Pulmonary artery endothelial cell (primary cell): ENCODE measurements at regions not wholly inside any gene's neighbourhood (a gene's known extent, or its start where the extent isn't known, plus 50 kb on each side); places are given as distances from the start of the nearest gene placed in this dataset.
"Not testable (repeated sequence)": the region's sequence is repeated elsewhere in the genome, so short reads cannot be mapped to it uniquely, and the experiment has no call there.

Source experiments
- DNase-seq: peaks from one replicate; pipeline ENCODE4 v3.0.0-alpha.2; 2011; ENCODE audit warnings: low read depth, low spot score

DNA sequence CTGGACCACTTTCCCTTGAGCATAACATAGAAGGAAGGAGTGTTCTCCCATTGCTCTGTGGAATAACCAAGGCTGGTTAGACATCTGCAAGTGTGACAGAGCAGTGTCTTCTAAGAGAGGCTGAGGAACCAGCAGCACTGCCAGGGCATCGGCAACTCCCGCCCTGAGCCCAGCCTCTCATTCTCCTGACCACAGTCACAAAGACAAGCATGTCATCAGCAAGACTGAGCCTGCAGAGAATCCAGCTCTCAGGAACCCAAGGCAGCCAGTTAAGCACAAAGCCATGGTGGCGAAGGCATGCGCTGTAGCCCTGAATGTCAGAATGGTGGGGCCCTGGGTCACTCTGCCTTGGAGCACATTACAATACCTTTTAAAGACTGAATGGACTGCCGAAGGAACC, 253.9 kb downstream of the AGTPBP1 start:
- DNase-seq, result no peak

DNA sequence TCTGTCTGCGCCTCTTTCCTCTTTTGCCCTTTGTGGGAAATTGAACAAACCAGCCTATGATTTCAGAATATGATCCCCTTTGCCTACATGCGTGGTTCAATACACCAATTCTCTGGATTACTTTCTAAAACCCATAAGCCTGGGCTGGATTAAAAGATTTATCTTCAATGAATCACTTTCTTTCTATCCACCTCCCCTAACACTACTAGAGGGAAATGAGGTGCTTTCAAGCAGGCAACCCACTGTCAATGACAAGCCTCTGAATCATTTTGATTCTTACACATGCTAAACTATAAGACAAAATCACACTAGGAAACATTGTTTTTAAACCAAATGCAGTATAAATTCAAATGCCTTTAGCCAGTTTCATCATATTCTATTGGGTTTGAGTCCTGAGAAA, 257.5 kb downstream of the AGTPBP1 start:
- DNase-seq, result no peak

DNA sequence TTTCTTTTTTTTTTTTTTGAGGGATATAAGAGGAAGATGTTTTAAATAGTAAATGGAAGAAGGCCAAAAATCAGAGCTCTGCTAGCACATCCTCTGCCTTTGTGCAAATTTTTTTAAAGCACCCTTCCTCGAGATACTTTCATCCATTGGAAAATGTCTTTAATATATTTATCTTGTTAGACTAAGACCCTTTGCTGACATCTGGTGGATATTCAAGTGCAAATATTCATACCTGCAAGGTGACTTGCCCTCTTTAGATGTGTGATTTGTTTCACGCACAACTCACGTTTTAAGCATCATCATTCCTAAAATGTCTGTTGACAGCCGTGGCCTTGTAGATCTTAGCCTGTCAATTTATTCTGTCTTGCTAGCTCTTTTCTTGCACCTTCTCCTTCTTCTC, 258.5 kb downstream of the AGTPBP1 start:
- DNase-seq, result no peak

DNA sequence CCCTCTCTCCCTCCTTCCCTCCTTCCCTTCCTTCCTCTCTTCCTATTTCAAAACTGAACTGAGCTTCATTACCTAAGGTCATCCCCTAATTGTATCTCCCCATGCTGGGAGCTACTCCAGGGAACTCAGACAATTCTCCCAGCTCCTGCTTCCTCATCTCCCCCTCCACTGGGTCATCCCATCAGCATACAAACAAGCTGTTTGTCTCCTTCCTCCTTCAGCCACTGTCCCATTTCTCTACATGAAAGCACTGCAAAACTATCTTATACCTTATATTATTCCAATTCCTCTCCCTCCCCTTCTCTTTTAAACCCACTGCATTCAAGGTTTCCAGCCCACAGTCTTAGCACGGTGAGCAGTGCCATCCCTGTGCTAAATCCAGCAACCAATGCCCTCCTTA, 262.4 kb downstream of the AGTPBP1 start:
- no peak for DNase-seq

DNA sequence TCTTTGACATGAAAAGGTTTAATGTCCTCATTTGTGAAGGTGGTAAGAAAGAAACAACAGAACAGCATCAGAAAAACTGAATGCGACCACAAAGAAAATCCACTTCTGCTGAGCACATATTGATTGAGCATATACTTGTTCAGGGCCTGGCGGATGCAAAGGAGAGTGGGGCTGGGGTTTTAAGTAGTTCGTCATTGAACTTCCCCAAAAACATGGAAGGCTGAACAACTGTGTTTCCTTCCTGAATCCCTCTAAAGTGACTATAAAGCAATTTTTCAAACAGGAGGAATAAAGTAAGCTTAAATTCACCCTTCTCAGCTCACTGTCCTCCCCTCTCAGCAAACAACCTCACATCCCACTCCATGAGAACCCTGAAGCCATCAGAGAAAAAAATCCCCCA, 262.9 kb downstream of the AGTPBP1 start:
- DNase-seq, result no peak

DNA sequence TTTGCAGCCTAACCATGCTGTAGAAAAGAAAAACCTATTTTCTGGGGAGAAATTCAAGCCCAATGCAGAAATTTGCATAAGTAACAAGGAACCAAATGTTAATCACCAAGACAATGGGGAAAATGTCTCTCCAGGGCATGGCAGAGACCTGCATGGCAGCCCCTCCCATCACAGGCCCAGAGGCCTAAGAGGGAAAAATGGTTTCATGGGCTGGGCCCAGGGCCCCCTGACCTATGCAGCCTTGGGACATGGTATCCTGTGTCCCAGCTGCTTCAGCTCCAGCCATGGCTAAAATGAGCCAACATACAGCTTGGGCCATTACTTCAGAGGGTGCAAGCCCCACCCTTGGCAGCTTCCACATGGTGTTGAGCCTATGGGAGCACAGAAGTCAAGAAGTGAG, 266.9 kb downstream of the AGTPBP1 start:
- DNase-seq, result not testable (repeated sequence)

DNA sequence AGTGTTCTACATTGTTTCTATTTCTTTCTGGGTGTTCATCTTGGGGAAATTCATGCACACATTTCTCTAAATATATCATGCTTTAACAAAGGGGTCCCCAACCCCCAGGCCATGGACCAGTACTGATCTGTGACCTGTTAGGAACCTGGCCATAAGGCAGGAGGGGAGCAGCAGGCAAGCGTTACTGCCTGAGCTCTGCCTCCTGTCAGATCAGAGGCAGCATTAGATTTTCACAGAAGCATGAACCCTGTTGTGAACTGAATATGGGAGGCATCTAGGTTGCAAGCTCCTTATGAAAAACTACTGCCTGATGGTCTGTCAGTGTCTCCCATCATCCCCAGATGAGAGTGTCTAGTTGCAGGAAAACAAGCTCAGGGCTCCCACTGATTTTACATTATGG, 270.0 kb downstream of the AGTPBP1 start:
- no peak for DNase-seq

DNA sequence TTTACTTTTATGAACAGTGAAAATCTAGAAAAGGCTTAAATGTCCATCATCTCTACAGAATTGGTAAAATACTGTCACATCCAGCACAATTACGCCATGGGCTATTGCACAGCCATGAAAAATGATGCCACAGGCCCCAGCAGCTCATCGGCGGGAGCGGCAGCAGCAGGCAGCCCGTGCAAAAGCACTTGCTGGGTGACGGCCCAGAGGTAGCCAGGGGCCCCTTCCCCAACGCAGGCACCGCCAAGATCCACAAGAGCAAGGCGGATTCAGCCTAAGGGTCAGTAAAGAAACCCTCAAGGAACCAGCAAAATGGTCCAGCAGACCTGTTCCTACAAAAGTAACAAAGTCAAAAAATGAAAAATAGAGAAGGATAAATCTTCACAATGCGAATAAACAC, 272.7 kb downstream of the AGTPBP1 start:
- DNase-seq, result no peak

DNA sequence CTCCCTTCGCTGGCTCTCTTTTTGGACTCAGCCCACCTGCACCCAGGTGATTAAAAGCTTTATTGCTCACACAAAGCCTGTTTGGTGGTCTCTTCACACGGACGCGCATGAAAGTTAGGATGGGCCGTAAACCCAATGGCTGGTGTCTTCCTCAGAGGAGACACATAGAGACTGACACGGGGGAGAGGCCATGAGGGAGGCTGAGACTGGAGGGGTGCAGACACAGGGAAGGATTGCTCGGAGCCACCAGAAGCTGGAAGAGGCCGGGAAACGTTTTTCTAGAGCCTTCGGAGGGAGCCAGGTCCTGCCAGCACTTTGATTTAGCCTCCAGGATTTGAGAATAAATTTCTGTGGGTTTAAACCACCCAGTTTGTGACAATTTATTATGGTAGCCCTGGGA, 274.9 kb downstream of the AGTPBP1 start:
- no peak for DNase-seq

DNA sequence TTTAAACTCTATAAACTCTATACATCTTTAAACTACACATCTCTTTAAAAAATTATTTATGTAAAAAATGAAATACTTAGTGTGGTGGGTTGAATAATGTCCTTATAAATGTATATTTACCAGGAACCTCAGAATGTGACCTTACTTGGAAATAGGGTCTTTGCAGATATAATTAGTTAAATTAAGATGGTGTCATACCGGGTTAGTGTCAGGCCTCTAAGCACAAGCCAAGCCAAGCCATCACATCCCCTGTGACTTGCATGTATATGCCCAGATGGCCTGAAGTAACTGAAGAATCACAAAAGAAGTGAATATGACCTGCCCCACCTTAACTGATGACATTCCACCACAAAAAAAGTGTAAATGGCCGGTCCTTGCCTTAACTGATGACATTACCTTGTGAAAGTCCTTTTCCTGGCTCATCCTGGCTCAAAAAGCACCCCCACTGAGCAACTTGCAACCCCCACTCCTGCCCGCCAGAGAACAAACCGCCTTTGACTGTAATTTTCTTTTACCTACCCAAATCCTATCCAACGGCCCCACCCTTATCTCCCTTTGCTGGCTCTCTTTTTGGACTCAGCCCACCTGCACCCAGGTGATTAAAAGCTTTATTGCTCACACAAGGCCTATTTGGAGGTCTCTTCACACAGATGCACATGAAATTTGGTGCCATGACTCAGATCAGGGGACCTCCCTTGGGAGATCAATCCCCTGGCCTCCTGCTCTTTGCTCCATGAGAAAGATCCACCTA, 283.5 kb downstream of the AGTPBP1 start:
- not testable (repeated sequence) for DNase-seq

DNA sequence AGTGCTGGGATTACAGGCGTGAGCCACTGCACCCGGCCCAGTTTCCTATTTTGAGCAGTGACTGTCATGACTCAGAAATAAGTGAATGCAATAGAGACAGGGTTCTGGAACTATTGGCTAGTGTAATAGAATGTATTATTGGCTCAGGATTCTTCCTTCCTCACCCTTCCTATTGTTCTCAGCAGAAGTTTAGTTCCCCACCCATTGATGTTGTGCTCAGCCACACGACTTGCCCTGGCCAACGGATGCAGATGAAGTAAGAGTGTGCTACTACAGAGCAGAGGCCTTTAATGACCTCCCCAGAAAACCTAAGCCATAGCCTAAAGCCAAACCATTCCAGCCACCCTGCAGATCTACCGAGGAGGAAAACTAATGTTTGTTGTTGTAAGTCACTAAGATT, 287.9 kb downstream of the AGTPBP1 start:
- DNase-seq, result no peak

DNA sequence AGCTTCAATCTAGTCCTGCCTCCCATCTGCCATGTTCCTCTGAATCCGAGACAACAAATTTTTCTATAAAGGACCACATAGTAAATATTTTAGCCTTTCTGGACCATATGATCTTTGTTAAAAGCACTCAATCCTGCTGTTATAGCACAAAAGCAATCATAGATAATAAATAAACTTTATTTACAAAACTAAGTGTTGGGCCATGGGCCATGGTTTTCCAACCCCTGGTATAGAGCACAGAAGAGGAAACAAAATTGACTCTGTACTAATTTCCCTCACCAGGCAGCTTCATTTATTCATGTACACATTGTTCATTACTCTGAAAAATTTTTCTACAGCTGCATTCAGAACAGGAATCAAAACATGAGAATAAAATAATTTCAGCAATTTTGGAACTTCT, 288.9 kb downstream of the AGTPBP1 start:
- no peak for DNase-seq

DNA sequence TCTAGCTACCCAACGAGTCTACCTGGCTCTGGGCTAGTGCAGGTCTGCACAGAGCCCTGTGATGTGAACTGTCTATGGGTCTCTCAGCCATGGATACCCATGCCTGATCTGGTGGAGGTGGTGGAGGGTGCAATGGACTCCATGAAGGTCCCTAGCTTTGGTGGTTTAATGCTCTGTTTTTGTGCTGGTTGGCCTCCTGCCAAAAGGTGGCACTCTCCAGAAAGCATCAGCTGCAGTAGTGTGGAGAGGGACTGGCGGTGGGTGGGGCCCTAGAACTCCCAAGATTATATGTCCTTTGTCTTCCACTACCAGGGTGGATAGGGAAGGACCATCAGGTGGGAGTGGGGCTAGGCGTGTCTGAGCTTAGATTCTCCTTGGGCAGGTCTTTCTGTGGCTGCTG, 290.1 kb downstream of the AGTPBP1 start:
- no peak for DNase-seq

DNA sequence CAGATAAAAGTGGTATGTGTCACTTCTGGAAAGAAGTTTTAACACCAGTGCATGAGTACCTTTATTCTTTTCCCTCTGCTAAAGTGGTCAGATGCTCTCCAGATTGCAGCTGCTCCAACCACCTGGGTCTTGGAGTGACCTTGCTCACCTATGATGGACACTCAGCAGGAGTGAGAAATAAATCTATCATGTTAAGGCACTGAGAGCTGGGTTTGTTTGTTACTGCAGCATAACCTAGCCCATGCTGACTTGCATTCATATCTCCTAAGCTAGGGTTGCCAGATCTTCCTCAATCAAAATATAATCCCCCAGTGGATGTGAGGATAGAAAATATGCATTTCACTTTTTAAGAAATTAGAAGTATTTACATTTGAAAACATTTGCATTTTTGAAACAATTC, 295.9 kb downstream of the AGTPBP1 start:
- DNase-seq, result no peak

DNA sequence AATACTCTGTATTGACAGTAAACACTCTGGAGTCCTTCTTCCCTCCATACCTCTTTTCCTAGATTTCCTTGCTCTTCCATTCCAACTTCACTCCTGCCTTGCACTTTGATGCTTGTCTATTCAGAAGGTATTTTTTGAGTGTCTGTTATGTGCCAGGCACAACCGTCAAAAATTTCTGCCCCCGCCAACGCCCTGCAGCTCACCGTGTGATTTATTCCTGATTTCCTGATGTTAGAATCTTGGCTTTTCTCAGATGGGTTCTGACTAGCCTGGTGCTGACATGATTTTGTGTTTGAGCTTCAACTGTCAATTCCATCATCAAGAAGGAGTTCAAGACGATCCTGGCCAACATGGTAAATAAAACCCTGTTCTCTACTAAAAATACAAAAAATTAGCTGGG, 297.5 kb downstream of the AGTPBP1 start:
- DNase-seq, result no peak

DNA sequence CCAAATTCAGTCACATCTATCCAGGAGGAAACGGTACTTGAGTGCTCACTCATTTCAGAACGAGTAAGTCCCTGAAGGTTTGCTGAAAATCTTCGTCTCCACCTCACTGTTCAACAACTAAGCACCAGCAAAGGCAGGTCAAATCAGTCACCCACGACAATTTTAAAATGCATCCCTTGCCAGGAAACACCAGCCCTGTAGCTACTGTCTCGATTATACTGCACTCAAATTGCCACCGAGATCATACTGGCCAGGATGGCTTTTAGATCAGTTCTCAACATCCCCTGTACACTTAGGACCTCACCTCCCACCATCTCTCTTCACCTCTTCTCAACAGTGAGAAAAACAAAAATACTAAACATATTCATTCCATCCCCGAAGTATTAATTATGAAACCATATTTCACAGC, 298.6 kb downstream of the AGTPBP1 start:
- DNase-seq, result no peak

DNA sequence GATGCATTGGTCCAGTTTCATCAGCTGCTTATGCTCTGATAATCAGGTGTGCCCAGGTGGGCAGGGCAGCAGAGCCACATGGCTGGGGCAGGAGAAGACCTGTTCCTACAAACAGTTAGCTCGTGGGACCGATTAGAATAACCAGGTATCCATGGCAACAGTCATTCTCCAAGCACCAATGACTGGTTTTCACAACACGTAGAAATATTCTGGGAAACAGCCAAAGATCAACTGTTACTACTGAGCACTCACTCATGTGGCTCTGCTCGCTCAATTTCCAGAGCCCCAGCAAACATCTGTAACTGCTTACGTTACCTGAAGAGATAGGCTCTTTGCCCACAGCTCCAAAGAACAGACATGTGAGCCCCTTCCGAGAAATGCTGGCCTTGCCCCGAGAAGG, 302.0 kb downstream of the AGTPBP1 start:
- DNase-seq, result no peak

DNA sequence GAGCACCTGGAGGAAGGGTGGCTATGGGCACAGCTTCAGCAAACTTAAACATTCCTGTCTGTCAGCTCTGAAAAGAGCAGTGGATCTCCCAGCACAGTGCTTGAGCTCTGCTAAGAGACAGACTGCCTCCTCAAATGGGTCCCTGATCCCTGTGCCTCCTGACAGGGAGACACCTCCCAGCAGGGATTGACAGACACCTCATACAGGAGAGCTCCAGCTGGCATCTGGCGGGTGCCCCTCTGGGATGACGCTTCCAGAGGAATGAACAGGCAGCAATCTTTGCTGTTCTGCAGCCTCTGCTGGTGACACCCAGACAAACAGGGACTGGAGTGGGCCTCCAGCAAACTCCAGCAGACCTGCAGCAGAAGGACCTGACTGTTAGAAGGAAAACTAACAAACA, 307.8 kb downstream of the AGTPBP1 start:
- DNase-seq, result not testable (repeated sequence)

DNA sequence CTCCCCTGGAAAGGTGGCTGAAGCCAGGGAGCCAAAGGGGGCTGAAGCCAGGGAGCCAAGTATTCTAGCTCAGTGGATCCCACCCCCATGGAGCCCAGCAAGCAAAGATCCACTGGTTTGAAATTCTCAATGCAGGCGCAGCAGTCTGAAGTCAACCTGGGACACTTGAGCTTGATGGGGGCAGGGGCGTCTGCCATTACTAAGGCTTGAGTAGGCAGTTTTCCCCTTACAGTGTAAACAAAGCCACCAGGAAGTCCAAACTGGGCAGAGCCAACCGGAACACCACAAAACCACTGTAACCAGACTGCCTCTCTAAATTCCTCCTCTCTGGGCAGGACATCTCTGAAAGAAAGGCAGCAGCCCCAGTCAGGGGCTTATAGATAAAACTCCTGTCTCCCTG, 308.2 kb downstream of the AGTPBP1 start:
- not testable (repeated sequence) for DNase-seq

DNA sequence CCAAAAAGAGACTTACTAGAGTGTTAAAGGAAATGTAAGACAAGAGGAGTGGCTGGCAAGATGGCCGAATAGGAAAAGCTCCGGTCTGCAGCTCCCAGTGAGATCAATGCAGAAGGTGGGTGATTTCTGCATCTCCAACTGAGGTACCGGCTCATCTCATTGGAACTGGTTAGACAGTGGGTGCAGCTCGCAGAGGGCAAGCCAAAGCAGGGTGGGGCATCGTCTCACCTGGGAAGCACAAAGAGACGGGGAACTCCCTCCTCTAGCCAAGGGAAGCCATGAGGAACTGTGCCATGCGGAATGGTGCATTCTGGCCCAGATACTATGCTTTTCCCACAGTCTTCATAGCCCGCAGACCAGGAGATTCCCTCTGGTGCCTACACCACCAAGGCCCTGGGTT, 308.7 kb downstream of the AGTPBP1 start:
- DNase-seq, result no peak

DNA sequence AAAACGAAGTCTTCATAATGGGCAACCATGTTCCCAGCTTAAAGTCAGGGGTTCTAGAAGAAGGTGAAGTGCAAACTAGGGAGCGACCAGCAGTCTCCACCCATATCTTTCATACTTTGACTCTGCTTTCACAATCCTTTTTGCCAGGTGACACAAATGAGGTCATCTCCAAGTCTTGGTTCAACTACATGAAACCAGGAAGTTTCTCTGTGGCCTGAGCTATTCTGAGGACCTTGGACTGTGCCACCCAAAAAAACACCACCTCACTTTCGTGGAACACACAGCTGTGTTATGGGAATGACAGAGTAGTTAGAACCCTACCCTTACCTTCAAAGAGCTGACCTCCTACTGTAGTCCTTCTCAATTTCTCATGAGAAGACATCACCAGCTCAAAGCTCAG, 309.2 kb downstream of the AGTPBP1 start:
- DNase-seq, result no peak

DNA sequence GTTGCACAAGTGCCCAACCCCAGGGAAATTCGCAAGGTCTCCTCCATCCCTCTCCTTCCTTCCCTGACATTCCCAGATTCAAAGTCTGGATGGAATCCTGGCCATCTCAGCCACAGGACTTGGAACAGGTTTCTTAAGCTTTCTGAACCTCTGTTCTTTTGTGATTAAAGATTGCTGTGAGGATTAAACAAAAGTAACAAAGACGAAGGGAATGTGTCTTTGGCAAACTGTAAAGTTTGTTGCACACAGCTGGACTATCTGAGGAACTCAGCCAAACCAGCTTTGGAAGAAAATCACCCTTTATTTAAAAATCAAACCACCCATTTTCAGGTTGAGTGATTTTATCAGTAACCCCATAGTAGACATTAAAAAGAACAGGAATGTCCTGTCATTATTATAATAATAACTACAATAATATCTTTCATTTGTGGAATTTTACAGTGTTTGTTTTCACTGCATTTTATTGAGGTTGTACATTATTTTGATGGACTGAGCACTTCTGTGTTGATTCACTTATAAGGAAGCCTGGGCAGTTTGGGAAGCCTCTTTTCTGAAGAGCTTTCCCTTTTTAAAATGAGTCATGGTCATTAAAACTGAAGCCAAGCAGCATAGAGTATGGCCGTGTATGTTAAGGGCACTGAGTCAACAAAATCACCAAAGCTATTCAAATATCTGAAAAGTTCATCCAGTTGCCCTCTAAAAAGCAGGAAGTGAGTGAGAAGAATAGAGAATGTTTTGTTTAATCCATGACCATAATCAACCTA, 310.2 kb downstream of the AGTPBP1 start:
- no peak for DNase-seq

DNA sequence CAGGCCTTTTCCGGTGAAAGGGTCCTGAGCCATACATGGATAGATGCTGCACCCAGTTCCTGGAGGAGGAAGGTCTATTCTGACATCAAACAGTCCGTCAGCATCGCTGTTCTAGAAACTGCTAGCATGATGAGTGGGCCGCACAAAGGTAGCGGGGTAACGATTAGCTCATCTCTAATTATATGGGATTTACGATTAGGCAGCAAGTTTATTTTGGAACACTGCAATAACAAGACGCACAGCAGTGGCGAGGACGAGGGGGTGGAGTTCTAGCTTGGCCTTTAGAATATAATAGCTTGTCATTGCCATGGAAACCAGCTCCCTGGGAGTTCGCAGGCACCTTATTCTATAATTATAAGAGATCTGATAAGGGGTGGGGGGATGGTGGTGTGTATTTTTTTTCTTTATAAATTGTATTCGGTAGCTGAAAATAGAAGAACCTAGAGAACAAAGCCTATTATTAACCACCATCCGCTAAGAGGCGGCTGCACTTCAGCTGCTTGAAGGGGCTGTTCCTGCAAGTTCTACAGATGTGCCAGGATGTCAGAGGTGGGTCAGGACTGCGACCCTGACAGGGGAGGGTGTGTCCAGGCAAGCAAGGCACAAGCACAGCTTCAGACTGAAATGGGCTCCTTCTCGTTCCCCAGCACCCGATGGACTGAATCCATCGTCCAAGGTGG, 311.0 kb downstream of the AGTPBP1 start:
- DNase-seq, result no peak
